Kasumi-1 (cell line): ENCODE measurements at regions not wholly inside any gene's neighbourhood (a gene's known extent, or its start where the extent isn't known, plus 50 kb on each side); places are given as distances from the start of the nearest gene placed in this dataset.
"Not testable (repeated sequence)": the region's sequence is repeated elsewhere in the genome, so short reads cannot be mapped to it uniquely, and the experiment has no call there.

Experiments
- DNase-seq, 2 experiments: peaks; one replicate each; lab custom pipeline; 2025; lab: John Stamatoyannopoulos, UW

- DNase-seq = not testable (repeated sequence)
Observed at GRCh38 chr4:158407961-158408360, 113.7 kb upstream of the RXFP1 start.

GRCh38 chr4:158410272-158410671, 111.4 kb upstream of the RXFP1 start:
- peak; percentile 18 for DNase-seq

- DNase-seq = no peak
Observed at GRCh38 chr4:158411269-158411668, 110.4 kb upstream of the RXFP1 start.

DNA sequence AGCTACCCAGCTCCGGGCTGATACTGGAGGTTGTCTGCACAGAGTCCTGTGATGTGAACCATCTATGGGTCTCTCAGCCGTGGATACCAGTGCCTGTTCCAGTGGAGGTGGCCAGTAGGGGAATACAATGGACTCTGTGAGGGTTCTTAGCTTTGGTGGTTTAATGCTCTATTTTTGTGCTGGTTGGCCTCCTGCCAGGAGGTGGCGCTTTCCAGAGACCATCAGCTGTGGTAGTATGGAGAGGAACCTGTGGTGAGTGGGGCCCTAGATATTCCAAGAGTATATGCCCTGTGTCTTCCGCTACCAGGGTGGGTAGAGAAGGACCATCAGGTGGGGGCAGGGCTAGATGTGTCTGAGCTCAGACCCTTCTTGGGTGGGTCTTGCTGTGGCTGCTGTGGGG, 103.0 kb upstream of the RXFP1 start:
- not testable (repeated sequence) for DNase-seq

GRCh38 chr4:158420782-158421181, 100.9 kb upstream of the RXFP1 start:
- no peak for DNase-seq

DNA sequence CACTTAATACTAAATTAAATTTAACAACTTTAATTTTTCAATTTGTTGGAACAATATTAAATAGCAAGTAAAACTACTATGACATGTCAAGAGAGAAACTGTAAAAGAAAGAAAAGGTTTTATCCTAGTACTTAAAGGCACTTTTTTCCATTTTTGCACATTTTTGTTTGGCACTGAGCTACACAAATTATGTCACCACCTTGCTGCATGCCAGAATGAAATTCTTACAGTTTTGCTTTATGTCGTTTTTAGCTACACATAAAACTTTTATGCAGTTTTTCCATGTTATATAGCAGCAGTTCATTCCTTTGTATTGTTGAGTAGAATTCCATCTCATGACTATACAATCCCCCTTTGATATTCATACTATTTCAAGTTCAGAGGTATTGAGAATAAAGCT, 99.1 kb upstream of the RXFP1 start:
- DNase-seq = no peak

DNA sequence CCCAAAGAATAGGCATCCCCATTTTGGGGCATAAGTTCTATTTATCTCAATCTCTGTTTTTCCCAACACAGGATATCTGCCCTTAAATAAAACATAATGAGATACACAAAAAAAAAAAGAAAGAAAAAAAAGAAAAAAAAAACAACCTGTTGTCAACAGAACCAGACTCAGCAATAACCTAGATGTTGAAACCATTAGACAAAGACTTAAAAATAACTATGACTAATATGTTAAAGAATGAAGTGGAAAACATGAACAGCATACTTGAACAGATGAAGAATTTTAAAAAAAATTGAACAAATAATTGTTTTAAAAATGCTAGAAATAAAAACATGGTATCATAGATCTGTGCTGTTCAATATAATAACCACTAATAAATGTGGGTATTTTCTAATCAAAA, 93.4 kb upstream of the RXFP1 start:
- no peak for DNase-seq

GRCh38 chr4:158442736-158443135, 78.9 kb upstream of the RXFP1 start:
- no peak for DNase-seq

DNA sequence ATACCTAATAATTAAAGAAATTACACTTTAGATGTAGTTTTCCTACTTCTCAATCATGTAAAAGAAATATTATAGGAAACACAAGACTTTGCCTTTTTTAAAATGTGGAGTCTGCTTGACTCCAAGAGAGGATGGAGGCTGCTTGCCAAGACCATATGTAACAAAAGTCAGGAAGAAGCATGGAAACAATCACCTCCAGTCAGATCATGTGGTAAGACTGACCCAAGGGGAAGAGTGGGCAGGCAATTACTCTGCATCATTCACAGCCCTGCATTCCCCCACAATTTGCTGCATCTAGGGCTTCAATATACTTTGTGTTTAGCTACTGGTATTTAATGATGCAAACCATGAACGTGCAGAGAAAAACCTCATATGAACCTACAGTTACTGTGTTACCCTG, 78.0 kb upstream of the RXFP1 start:
- DNase-seq = no peak

- DNase-seq = no peak
Observed at GRCh38 chr4:158444621-158445020, 77.1 kb upstream of the RXFP1 start.

DNA sequence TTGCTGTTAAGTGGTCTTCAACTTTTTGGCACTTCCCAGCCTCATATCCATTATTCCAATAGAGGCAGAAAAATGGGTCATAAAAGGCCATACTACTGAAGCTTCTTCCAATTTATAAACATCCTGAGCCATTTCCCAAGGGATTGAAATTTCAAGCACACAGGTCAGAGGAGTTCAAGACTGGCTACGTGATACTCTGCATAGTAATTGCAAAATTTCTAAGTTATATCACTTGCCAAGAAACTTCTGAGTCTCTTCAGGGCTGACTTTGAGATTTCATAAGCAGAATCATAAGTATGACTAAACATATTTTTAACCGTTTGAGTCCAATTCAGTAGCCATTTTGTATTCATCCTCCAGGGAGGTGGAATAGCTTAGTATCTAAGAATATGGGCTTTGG, 75.6 kb upstream of the RXFP1 start:
- no peak for DNase-seq

DNA sequence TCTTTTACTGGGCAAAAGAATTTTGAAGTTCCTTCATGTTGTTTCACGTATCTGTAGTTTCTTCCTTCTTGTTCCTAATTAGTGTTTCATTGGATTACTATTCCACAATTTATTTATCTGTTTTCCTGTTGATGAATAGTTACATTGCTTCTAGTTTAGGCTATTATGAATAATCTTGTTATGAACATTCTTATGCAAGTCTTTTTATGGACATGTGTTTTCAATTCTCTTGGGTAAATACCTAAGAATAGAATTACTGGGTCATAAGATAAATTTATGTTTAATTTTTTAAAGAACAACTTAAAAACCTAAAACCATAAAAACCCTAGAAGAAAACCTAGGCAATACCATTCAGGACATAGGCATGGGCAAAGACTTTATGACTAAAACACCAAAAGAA, 70.9 kb upstream of the RXFP1 start:
- no peak for DNase-seq

DNA sequence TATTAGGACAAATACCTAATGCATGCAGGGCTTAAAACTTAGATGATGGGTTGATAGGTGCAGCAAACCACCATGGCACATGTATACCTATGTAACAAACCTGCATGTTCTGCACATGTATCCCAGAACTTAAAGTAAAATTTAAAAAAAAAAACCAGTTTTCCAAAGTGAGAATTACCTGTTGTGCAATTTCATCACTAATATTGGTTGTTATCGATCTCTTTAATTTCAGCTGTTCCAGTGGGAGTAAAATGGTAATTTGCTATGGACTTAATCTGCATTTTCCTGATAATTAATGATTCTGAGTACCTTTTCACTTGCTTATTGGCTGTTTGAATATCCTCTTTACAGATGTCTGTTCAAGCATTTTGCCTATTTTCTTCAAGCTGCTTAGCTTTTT, 69.6 kb upstream of the RXFP1 start:
- not testable (repeated sequence) for DNase-seq

GRCh38 chr4:158458271-158458895, 63.3 kb upstream of the RXFP1 start:
- no peak for DNase-seq

DNA sequence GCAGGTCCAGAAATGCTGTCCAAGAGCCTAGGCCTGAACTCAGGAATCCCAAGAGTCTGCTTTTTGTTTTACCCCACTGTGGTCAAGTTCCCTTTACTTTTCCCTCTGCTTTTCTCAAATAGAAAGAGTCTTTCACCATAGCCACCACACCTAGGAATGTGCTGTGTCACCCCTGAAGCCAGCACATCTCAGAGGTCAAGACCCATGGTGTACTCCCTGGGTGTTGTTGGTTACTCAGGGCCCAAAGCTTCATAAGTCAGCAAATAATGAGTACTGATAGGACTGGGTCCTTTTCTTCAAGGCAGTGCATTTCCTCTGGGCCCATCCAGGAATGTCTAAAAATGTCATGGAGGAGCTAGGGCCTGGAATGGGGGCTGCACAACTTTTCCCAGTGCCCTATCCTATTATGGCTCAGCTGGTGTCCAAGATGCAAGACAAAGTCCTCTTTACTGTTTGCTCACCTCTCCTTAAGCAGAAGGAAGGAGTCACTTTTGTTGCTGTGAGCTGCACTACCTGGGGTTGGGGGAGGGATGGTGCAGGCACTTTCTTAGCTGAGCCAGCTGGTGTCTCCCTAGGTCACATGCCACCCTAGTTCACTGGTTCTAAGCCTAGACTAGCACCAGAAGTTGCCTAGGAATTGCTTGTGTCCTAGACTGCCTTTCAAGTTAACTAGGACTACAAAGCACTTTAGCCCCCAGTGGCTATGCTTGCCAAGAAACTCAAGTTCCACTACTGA, 62.4 kb upstream of the RXFP1 start:
- DNase-seq = no peak

DNA sequence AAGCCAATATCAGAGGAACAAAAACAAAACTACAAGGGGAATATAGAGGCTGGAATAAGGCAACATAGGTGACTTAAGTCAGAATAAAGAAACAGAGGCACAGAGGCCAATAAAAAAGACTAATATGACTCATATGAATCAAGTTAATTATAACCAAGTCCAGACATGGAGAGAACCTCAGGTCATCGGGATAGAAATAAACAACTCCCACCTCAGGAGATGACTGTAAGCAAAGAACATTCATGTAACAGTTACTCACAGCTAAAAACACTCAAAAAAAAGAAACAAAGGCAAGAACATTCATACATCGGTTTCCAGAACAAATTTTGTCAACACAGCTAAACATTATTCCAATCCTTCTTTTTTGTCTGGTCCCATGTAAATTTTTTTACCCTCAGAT, 60.3 kb upstream of the RXFP1 start:
- DNase-seq = no peak

DNA sequence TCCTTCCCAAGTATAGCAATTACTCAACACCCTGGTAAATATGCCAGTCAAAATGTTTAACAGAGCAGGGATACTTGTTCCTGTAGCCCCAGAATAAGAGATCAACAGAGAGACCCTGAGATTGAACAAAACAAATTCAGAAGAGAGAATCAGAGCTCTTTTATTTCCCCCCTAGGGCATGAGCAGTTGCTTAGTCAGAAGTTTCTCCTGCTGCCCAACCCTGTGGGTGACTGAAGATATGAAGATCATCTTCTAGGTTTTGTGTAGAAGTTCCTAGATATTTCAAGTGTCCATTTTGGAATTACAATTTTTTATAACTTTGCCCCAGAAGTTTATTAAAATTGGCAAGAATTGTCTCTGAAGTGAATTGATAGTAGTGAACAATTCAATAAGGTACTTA, 59.1 kb upstream of the RXFP1 start:
- DNase-seq = no peak
